Esophagus muscularis mucosa (tissue), 4 donors: ENCODE measurements at regions not wholly inside any gene's neighbourhood (a gene's known extent, or its start where the extent isn't known, plus 50 kb on each side); places are given as distances from the start of the nearest gene placed in this dataset.

Source experiments
- DNase-seq: peaks from one replicate; pipeline ENCODE4 v3.0.0-alpha.2; 2017; ENCODE audit errors: extremely low spot score
- H3K27ac ChIP-seq, 4 donors: fragments of 200-600 bp; sonication (generic); replicated peaks in 1 of 4; 1 replicate in 3 of 4; 2 replicates in 1 of 4; pipeline ENCODE4 v1.5.1; 2016 to 2019; ENCODE audit warnings: mild to moderate bottlenecking in 1 of 4
- H3K27me3 ChIP-seq, 4 donors: fragments of 200-600 bp; sonication (generic); one replicate each; pipeline versions ENCODE4 v1.5.1 to v1.6.0; 2016 to 2019
- H3K36me3 ChIP-seq, 4 donors: fragments of 200-600 bp; sonication (generic); one replicate each; pipeline ENCODE4 v1.5.1; 2016 to 2019
- H3K4me1 ChIP-seq, 4 donors: fragments of 200-600 bp; sonication (generic); one replicate each; pipeline ENCODE4 v1.5.1; 2016 to 2019
- H3K4me3 ChIP-seq, 4 donors: fragments of 200-600 bp; sonication (generic); 1 replicate in 2 of 4; 2 replicates in 2 of 4; pipeline ENCODE4 v1.5.1; 2016 to 2019; ENCODE audit warnings: mild to moderate bottlenecking in 4 of 4, moderate library complexity in 1 of 4
- H3K9me3 ChIP-seq, 4 donors: fragments of 200-600 bp; sonication (generic); 1 replicate in 3 of 4; 2 replicates in 1 of 4; pipeline ENCODE4 v1.5.1; 2016 to 2019
- EP300 ChIP-seq: sonication (generic); formaldehyde crosslinking; IDR thresholded peaks from one replicate; pipeline ENCODE4 v1.6.1; 2017; ENCODE audit warnings: antibody characterized with exemption
- POLR2A ChIP-seq: fragments of 450-650 bp; IDR thresholded peaks from one replicate; pipeline ENCODE4 v1.6.1; 2017; ENCODE audit warnings: antibody characterized with exemption, moderate library complexity, mild to moderate bottlenecking, low read depth
- POLR2AphosphoS5 ChIP-seq, 2 donors: sonication (generic); formaldehyde crosslinking; IDR thresholded peaks; one replicate each; pipeline ENCODE4 v1.6.1; 2017; ENCODE audit warnings: antibody characterized with exemption in 2 of 2
- WGBS: methylation state at CpG from one replicate; pipeline ENCODE4 v1.1.5; 2018; 5-methylcytosine and 5-hydroxymethylcytosine counted together
- intact Hi-C: fragments of 100-400 bp; cut with DNase I; formaldehyde crosslinking; loops from one replicate; pipeline ENCODE4 v1.15.1; 2023
- TF ChIP-seq, protein P1 (sequence below), 3 experiments: fragments of 200-600 bp in 2 of 3; fragments of 450-650 bp in 1 of 3; sonication (generic) in 2 of 3; IDR thresholded peaks; one replicate each; pipeline ENCODE4 v1.5.1; 2017 to 2019; ENCODE audit warnings: antibody characterized with exemption in 3 of 3, mild to moderate bottlenecking in 2 of 3, moderate library complexity in 1 of 3

DNA sequence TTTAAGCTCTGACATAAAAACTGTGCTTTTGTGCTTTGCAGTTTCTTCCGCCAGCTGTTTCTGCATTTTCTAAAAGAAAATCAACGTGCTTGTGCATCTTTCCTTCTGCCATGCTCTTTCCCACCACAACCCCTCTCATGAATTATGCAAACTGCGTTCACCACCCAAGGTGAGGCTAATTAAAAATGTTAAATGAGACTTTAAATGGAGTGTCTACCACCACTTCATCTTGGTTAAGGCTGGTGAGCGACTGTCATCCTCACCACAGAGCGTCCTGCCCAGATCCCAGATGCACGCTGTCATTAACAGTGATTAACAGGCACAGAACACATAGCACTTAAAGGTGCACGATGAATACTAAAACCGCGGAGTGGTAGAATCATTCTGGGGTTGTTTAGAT, 250.5 kb upstream of the RAB6C start:
- H3K9me3 ChIP-seq = no peaks in the 10 kb centered on the region
- H3K4me3 ChIP-seq = no peak overlapping the region
- H3K4me1 ChIP-seq = no peaks in the 10 kb centered on the region
- 88% methylated on average over 9 of the region's 9 CpGs for WGBS
- H3K27ac ChIP-seq = no peak overlapping the region
- no peak for TF ChIP-seq POLR2A
- no peak for TF ChIP-seq POLR2AphosphoS5 (IDR thresholded peaks at IDR 0.05)
- TF ChIP-seq EP300 = no peak
- TF ChIP-seq, protein P1, sequence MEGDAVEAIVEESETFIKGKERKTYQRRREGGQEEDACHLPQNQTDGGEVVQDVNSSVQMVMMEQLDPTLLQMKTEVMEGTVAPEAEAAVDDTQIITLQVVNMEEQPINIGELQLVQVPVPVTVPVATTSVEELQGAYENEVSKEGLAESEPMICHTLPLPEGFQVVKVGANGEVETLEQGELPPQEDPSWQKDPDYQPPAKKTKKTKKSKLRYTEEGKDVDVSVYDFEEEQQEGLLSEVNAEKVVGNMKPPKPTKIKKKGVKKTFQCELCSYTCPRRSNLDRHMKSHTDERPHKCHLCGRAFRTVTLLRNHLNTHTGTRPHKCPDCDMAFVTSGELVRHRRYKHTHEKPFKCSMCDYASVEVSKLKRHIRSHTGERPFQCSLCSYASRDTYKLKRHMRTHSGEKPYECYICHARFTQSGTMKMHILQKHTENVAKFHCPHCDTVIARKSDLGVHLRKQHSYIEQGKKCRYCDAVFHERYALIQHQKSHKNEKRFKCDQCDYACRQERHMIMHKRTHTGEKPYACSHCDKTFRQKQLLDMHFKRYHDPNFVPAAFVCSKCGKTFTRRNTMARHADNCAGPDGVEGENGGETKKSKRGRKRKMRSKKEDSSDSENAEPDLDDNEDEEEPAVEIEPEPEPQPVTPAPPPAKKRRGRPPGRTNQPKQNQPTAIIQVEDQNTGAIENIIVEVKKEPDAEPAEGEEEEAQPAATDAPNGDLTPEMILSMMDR (IDR thresholded peaks at IDR 0.05) = no peak
- no peaks in the 10 kb centered on the region for H3K36me3 ChIP-seq
- intact Hi-C loops = no loop called here
- no peak for DNase-seq
- H3K27me3 ChIP-seq = no peaks in the 10 kb centered on the region

DNA sequence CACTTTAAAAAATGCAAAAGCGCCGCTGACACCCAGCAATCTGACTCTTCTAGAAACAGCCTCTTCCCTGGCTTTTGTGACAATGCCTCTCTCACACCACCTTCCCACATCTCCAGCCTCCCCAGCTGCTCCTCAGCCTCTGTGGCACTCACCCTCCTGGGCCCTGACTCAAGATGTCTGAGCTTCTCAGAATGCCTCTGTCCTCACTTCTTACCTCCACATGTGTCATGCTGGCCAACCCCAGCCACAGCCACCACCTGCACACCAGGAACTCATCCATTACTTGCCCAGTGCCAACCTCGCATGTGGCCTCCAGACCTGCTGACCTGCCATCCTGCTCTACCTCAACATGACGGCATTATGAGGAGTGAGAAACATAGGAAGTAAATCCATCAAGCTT, 249.8 kb upstream of the RAB6C start:
- H3K9me3 ChIP-seq = no peaks in the 10 kb centered on the region
- no peak for DNase-seq
- no peak for TF ChIP-seq POLR2A
- TF ChIP-seq EP300 = no peak
- no peak for TF ChIP-seq POLR2AphosphoS5 (IDR thresholded peaks at IDR 0.05)
- TF ChIP-seq, protein P1 (IDR thresholded peaks at IDR 0.05) = no peak
- H3K4me3 ChIP-seq = no peak overlapping the region
- no peak overlapping the region for H3K27ac ChIP-seq
- 88% methylated on average over 4 of the region's 4 CpGs for WGBS
- intact Hi-C loops = no loop called here
- H3K27me3 ChIP-seq = no peaks in the 10 kb centered on the region
- no peaks in the 10 kb centered on the region for H3K4me1 ChIP-seq
- no peaks in the 10 kb centered on the region for H3K36me3 ChIP-seq

DNA sequence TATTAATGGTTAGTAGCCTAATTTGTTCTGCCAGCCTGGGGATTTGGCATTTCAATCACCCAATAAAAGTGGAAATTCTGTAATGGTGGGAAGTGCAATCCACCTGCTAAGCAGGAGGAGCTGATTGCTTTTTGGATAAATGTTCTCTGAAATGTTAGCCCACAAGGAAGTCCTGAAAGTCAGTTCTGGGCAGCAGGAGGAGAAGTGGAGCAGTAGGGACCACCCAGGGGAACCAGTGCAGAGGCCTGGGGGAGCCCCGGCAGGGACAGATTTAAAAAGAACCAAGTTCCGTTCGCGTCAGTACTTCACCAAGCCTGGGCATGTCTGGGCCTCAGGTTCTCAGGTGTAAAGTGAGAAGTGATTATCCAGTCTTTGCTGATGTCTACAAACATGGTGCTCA, 248.5 kb upstream of the RAB6C start:
- H3K4me1 ChIP-seq = no peaks in the 10 kb centered on the region
- intact Hi-C loops = no loop called here
- WGBS = 98% methylated on average over 4 of the region's 4 CpGs
- H3K27me3 ChIP-seq = no peaks in the 10 kb centered on the region
- no peak overlapping the region for H3K4me3 ChIP-seq
- H3K36me3 ChIP-seq = no peaks in the 10 kb centered on the region
- no peak overlapping the region for H3K27ac ChIP-seq
- H3K9me3 ChIP-seq = no peaks in the 10 kb centered on the region
- TF ChIP-seq EP300 (no peak), POLR2A (no peak), POLR2AphosphoS5 (IDR thresholded peaks at IDR 0.05) (no peak)
- TF ChIP-seq, protein P1 (IDR thresholded peaks at IDR 0.05) = no peak
- no peak for DNase-seq

DNA sequence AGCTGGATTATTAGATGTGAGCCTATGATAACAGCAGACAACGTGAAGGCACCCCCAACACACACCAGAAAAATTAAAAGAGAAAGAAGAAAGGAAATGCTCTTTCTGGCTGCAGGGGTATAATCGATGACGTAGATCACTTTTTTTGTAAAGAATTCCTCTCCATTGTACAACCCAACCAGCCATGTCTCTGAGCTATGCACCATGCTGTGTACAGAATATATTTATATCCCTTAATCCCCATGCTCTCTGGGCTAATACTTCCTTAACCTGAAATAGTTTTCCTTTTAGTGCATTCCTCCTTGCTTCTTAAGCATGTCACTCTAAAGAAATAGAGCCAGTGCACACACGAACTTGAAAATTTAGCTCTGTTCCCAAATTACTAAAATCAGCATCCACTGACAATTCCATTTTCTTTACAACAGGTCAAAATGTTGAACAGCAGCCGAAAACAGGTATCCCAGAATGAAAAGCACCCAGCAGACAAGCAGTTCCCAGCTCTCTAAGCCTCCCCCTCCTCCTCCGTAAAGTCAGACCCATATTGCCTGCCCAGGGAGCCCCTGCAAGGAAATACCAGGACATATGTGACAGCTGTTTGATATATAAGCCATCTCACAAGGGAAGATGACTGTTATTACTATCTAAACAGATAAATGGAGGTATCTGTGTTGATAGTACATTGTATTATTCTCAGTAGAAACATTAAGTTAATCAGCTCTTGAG, 247.4 kb upstream of the RAB6C start:
- Histone ChIP-seq H3K9me3 (no peaks in the 10 kb centered on the region), H3K27ac (no peak overlapping the region), H3K27me3 (no peaks in the 10 kb centered on the region), H3K4me1 (no peaks in the 10 kb centered on the region), H3K4me3 (no peak overlapping the region), H3K36me3 (no peaks in the 10 kb centered on the region)
- no peak for TF ChIP-seq POLR2A
- no peak for TF ChIP-seq POLR2AphosphoS5 (IDR thresholded peaks at IDR 0.05)
- no peak for TF ChIP-seq EP300
- TF ChIP-seq, protein P1 (IDR thresholded peaks at IDR 0.05) = no peak
- intact Hi-C loops = no loop called here
- DNase-seq = no peak
- 78% methylated on average over 6 of the region's 6 CpGs for WGBS

DNA sequence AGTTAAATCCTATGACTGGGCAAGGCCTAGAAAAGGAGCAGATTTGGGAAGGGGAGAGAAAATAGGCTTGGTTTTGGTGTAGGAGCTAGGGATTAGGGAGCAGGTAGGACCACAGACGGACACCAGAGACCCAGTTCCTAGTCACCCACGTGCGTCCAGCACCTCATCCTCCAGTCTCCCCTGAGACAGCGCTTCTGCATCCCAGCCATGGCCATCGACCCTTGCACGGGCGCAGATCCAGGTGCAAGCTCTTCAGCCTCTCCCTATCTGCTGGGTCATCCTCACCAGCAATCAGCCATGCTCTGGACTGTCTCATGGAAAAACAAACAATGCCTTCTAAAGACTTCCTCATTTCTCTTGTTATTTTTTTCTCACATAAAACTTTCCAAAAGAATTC, 246.8 kb upstream of the RAB6C start:
- TF ChIP-seq POLR2AphosphoS5 (IDR thresholded peaks at IDR 0.05) (no peak), EP300 (no peak), POLR2A (no peak)
- TF ChIP-seq, protein P1 (IDR thresholded peaks at IDR 0.05) = no peak
- no peak for DNase-seq
- intact Hi-C loops = no loop called here

More for the DNA sequence above, 246.8 kb upstream of the RAB6C start:
- Histone ChIP-seq H3K27ac (no peak overlapping the region), H3K27me3 (no peaks in the 10 kb centered on the region), H3K36me3 (no peaks in the 10 kb centered on the region), H3K4me3 (no peak overlapping the region), H3K9me3 (no peaks in the 10 kb centered on the region), H3K4me1 (no peaks in the 10 kb centered on the region)
- WGBS = 78% methylated on average over 7 of the region's 7 CpGs
